A549 (cell line): ENCODE measurements at regions not wholly inside any gene's neighbourhood (a gene's known extent, or its start where the extent isn't known, plus 50 kb on each side); places are given as distances from the start of the nearest gene placed in this dataset.

Source experiments
- CTCF ChIP-seq: fragments of >200 bp; sonication (Bioruptor Twin); formaldehyde crosslinking; IDR thresholded peaks from 3 replicates; pipeline ENCODE4 v1.5.1; 2016
- POLR2AphosphoS2 ChIP-seq: conservative IDR thresholded peaks from 2 replicates; pipeline ENCODE4 v1.6.1; 2012; ENCODE audit warnings: low read length, improper control_type of control experiment, inconsistent platforms
- USF2 ChIP-seq: fragments of 450-650 bp; IDR thresholded peaks from 2 replicates; pipeline ENCODE4 v1.6.1; 2014; ENCODE audit warnings: antibody characterized with exemption

- no peak for TF ChIP-seq CTCF
- TF ChIP-seq USF2: no peak
- TF ChIP-seq POLR2AphosphoS2: no peak
Measured at GRCh38 chr14:27079716-27080115, 481.9 kb upstream of the NOVA1 start.
